ENCODE measurements at regions not wholly inside any gene's neighbourhood (a gene's known extent, or its start where the extent isn't known, plus 50 kb on each side); places are given as distances from the start of the nearest gene placed in this dataset.

DNA sequence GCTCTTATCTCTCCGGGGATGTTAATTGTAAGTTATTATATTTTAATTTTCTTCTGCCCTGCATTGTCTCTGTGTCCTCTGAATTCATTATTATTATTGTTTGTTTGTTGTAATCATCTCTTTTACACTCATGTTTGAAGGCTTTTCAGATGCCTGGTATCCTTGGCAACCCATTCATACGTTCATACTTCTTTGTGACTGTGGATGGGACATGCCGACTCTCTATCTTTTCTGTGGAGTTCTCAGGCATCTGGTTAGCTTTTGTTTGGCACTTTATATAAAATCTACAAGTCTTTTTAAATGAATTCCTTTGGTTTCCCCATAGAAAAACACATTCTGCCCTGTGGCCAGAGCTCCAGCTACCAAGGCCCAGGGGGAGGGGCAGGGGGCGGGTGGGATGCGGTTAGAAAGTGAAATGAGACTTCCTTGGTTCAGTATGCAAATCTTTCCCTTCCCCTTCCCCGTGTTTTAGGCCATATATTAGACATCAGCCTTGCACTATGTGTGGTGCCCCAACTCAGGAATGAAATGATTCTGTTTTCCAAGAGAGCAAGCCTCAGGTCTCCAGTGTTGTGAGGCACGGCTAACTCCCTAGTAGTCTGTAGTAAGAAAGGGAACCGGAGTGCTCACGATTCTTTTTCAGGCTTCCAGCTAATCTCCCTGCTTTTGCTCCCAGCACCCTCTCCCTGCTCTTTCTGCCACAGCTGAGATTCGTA lies 79.2 kb downstream of the SST start:
- TF ChIP-seq POLR2A (IDR thresholded peaks at IDR 0.05) = no peak
- TF ChIP-seq, protein P1, sequence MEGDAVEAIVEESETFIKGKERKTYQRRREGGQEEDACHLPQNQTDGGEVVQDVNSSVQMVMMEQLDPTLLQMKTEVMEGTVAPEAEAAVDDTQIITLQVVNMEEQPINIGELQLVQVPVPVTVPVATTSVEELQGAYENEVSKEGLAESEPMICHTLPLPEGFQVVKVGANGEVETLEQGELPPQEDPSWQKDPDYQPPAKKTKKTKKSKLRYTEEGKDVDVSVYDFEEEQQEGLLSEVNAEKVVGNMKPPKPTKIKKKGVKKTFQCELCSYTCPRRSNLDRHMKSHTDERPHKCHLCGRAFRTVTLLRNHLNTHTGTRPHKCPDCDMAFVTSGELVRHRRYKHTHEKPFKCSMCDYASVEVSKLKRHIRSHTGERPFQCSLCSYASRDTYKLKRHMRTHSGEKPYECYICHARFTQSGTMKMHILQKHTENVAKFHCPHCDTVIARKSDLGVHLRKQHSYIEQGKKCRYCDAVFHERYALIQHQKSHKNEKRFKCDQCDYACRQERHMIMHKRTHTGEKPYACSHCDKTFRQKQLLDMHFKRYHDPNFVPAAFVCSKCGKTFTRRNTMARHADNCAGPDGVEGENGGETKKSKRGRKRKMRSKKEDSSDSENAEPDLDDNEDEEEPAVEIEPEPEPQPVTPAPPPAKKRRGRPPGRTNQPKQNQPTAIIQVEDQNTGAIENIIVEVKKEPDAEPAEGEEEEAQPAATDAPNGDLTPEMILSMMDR (IDR thresholded peaks at IDR 0.05) = no peak
